MM.1S (cell line): ENCODE measurements at regions not wholly inside any gene's neighbourhood (a gene's known extent, or its start where the extent isn't known, plus 50 kb on each side); places are given as distances from the start of the nearest gene placed in this dataset.
"Not testable (repeated sequence)": the region's sequence is repeated elsewhere in the genome, so short reads cannot be mapped to it uniquely, and the experiment has no call there.

Experiments
- DNase-seq: peaks from one replicate; pipeline ENCODE4 v3.0.0-alpha.2; 2015
- H2AFZ ChIP-seq: fragments of 300-600 bp; sonication (generic); 2 replicates; pipeline ENCODE4 v1.6.0; 2016; ENCODE audit warnings: antibody characterized with exemption, low read length
- H3F3A ChIP-seq: fragments of 300-600 bp; sonication (generic); 2 replicates; pipeline ENCODE4 v1.6.1; 2016; ENCODE audit warnings: mild to moderate bottlenecking, antibody characterized with exemption, low read length, moderate library complexity, mixed read lengths; ENCODE audit not compliant: insufficient read depth
- H3K27ac ChIP-seq: fragments of 300-600 bp; sonication (generic); 2 replicates; pipeline ENCODE4 v1.5.1; 2016; ENCODE audit warnings: mild to moderate bottlenecking, low read length
- H3K27me3 ChIP-seq: fragments of 300-600 bp; sonication (generic); replicated peaks from 2 replicates; pipeline ENCODE4 v1.6.0; 2016; ENCODE audit warnings: low read length; ENCODE audit not compliant: insufficient read depth
- H3K36me3 ChIP-seq: fragments of 300-600 bp; sonication (generic); replicated peaks from 2 replicates; pipeline ENCODE4 v1.6.1; 2016; ENCODE audit warnings: mild to moderate bottlenecking, low read length, mixed read lengths; ENCODE audit not compliant: insufficient read depth
- H3K4me1 ChIP-seq: fragments of 300-600 bp; sonication (generic); 2 replicates; pipeline ENCODE4 v1.6.1; 2016; ENCODE audit warnings: low read length, mixed read lengths
- H3K4me2 ChIP-seq: fragments of 300-600 bp; sonication (generic); 2 replicates; pipeline ENCODE4 v1.6.0; 2016; ENCODE audit warnings: low read depth, low read length
- H3K4me3 ChIP-seq: fragments of 300-600 bp; sonication (generic); 2 replicates; pipeline ENCODE4 v1.5.1; 2016; ENCODE audit warnings: low read length, mixed read lengths
- H3K79me2 ChIP-seq: fragments of 300-600 bp; sonication (generic); 2 replicates; pipeline ENCODE4 v1.6.1; 2016; ENCODE audit warnings: mixed run types, low read length, mixed read lengths
- H3K9ac ChIP-seq: fragments of 300-600 bp; sonication (generic); 2 replicates; pipeline ENCODE4 v1.6.1; 2016; ENCODE audit warnings: low read length, mixed read lengths
- H3K9me2 ChIP-seq: fragments of 300-600 bp; sonication (generic); replicated peaks from 2 replicates; pipeline ENCODE4 v1.6.1; 2016; ENCODE audit warnings: mild to moderate bottlenecking, low read length, mixed read lengths; ENCODE audit not compliant: insufficient read depth
- H3K9me3 ChIP-seq: fragments of 300-600 bp; sonication (generic); replicated peaks from 2 replicates; pipeline ENCODE4 v1.6.1; 2016; ENCODE audit warnings: mild to moderate bottlenecking, low read length, mixed read lengths; ENCODE audit not compliant: insufficient read depth
- H4K20me1 ChIP-seq: fragments of 300-600 bp; sonication (generic); 2 replicates; pipeline ENCODE4 v1.6.1; 2016; ENCODE audit warnings: mild to moderate bottlenecking, low read length, moderate library complexity, mixed read lengths; ENCODE audit not compliant: insufficient read depth
- EZH2 ChIP-seq: fragments of 300-600 bp; sonication (generic); optimal IDR thresholded peaks from 2 replicates; pipeline ENCODE3; 2017; ENCODE audit warnings: low read depth, mild to moderate bottlenecking, antibody characterized with exemption, low read length, mixed read lengths
- EZH2phosphoT487 ChIP-seq: fragments of 300-600 bp; sonication (generic); IDR thresholded peaks from 2 replicates; pipeline ENCODE4 v1.6.1; 2018; ENCODE audit warnings: antibody characterized with exemption, low read length
- TF ChIP-seq, protein P1 (sequence below): fragments of 300-600 bp; sonication (generic); IDR thresholded peaks from 2 replicates; pipeline ENCODE4 v1.5.1; 2016; ENCODE audit warnings: antibody characterized with exemption, low read length, mixed read lengths

- no peak for TF ChIP-seq EZH2phosphoT487
- TF ChIP-seq, protein P1, sequence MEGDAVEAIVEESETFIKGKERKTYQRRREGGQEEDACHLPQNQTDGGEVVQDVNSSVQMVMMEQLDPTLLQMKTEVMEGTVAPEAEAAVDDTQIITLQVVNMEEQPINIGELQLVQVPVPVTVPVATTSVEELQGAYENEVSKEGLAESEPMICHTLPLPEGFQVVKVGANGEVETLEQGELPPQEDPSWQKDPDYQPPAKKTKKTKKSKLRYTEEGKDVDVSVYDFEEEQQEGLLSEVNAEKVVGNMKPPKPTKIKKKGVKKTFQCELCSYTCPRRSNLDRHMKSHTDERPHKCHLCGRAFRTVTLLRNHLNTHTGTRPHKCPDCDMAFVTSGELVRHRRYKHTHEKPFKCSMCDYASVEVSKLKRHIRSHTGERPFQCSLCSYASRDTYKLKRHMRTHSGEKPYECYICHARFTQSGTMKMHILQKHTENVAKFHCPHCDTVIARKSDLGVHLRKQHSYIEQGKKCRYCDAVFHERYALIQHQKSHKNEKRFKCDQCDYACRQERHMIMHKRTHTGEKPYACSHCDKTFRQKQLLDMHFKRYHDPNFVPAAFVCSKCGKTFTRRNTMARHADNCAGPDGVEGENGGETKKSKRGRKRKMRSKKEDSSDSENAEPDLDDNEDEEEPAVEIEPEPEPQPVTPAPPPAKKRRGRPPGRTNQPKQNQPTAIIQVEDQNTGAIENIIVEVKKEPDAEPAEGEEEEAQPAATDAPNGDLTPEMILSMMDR: no peak
- TF ChIP-seq EZH2: no peak
- no peaks in the 10 kb centered on the region for H3K79me2 ChIP-seq
- no peaks in the 10 kb centered on the region for H4K20me1 ChIP-seq
- H3K4me1 ChIP-seq: no peaks in the 10 kb centered on the region; the same call in 1 of the 2 replicates
- H3K36me3 ChIP-seq: no peaks in the 10 kb centered on the region
- no peak overlapping the region for H3K4me2 ChIP-seq
- no peak overlapping the region for H3K9ac ChIP-seq
- H3K27me3 ChIP-seq: no peaks in the 10 kb centered on the region
- no peak overlapping the region for H3K4me3 ChIP-seq
- no peaks in the 10 kb centered on the region for H3K9me3 ChIP-seq
- H3K27ac ChIP-seq: no peak overlapping the region
- H2AFZ ChIP-seq: no peak overlapping the region
- no peak for DNase-seq
- H3K9me2 ChIP-seq: no peaks in the 10 kb centered on the region
- H3F3A ChIP-seq: no peaks in the 10 kb centered on the region
Observed at GRCh38 chr6:120273411-120273810, 923.9 kb upstream of the MAN1A1 start.

DNA sequence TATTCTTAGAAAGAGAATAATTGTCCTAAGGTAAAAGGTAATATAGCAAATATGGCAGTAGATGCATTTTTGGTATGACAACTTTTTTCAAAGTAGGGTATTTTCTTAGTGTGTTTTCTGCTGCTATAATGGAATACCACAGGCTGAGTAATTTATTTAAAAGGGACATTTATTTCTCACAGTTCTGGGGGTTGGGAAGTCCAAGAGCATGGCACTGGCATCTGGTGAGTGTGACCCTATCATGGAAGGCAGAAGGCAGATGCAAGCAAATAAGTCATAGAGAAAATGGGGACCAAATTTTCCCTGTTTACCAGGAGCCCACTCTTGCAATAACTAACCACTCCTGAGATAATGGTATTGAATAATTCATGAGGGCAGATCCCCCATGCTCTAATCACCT is 922.5 kb upstream of the MAN1A1 start:
- Histone ChIP-seq H3K79me2 (no peaks in the 10 kb centered on the region), H3K36me3 (no peaks in the 10 kb centered on the region), H3K9me2 (no peaks in the 10 kb centered on the region), H3K9me3 (no peaks in the 10 kb centered on the region), H3K4me3 (no peak overlapping the region), H2AFZ (no peak overlapping the region), H3K4me1 (no peaks in the 10 kb centered on the region; the same call in 1 of the 2 replicates), H3K4me2 (no peak overlapping the region), H3K27me3 (no peaks in the 10 kb centered on the region), H3K27ac (no peak overlapping the region), H3F3A (no peaks in the 10 kb centered on the region), H4K20me1 (no peaks in the 10 kb centered on the region), H3K9ac (no peak overlapping the region)
- DNase-seq: no peak
- TF ChIP-seq, protein P1: no peak
- TF ChIP-seq EZH2phosphoT487 (no peak), EZH2 (no peak)

DNA sequence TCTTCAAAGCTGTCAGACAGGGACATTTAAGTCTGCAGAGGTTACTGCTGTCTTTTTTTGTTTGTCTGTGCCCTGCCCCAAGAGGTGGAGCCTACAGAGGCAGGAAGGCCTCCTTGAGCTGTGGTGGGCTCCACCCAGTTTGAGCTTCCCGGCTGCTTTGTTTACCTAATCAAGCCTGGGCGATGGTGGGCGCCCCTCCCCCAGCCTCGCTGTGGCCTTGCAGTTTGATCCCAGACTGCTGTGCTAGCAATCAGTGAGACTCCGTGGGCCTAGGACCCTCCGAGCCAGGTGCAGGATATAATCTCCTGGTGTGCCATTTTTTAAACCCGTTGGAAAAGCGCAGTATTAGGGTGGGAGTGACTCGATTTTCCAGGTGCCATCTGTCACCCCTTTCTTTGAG is 918.7 kb upstream of the MAN1A1 start:
- H3K4me2 ChIP-seq, H3K4me1 ChIP-seq, DNase-seq, H3K9ac ChIP-seq, H3K9me3 ChIP-seq, H3K27me3 ChIP-seq, H3F3A ChIP-seq, H2AFZ ChIP-seq, H3K27ac ChIP-seq, H4K20me1 ChIP-seq, H3K4me3 ChIP-seq, H3K79me2 ChIP-seq, H3K9me2 ChIP-seq, H3K36me3 ChIP-seq: not testable (repeated sequence)

- DNase-seq: no peak
- H3K9me2 ChIP-seq: no peaks in the 10 kb centered on the region
- TF ChIP-seq EZH2 (no peak), EZH2phosphoT487 (no peak)
- TF ChIP-seq, protein P1: no peak
- no peaks in the 10 kb centered on the region for H3F3A ChIP-seq
- no peaks in the 10 kb centered on the region for H4K20me1 ChIP-seq
- no peak overlapping the region for H3K4me3 ChIP-seq
- no peaks in the 10 kb centered on the region for H3K4me1 ChIP-seq
- H3K36me3 ChIP-seq: no peaks in the 10 kb centered on the region
- H3K9ac ChIP-seq: no peak overlapping the region
- no peaks in the 10 kb centered on the region for H3K9me3 ChIP-seq
- H3K79me2 ChIP-seq: no peaks in the 10 kb centered on the region
- no peaks in the 10 kb centered on the region for H3K27me3 ChIP-seq
- H3K27ac ChIP-seq: no peak overlapping the region
- no peak overlapping the region for H3K4me2 ChIP-seq
- no peak overlapping the region for H2AFZ ChIP-seq
Observed at GRCh38 chr6:120262354-120262753, 912.8 kb upstream of the MAN1A1 start.
